Activated naive CD4-positive, alpha-beta T cell treated with Interleukin-2 at 50 U/mL for 16 hours (primary cell): ENCODE measurements at regions not wholly inside any gene's neighbourhood (a gene's known extent, or its start where the extent isn't known, plus 50 kb on each side); places are given as distances from the start of the nearest gene placed in this dataset.
"Not testable (repeated sequence)": the region's sequence is repeated elsewhere in the genome, so short reads cannot be mapped to it uniquely, and the experiment has no call there.

Experiments
- DNase-seq: peaks from one replicate; pipeline ENCODE4 v3.0.0-alpha.2; 2020

GRCh38 chr10:77740396-77740795 is 102.8 kb upstream of the KCNMA1 start:
- not testable (repeated sequence) for DNase-seq

- no peak for DNase-seq
These were observed 101.0 kb upstream of the KCNMA1 start for GRCh38 chr10:77738496-77739158.

- no peak for DNase-seq
These were observed 100.0 kb upstream of the KCNMA1 start for GRCh38 chr10:77737608-77738007.

- not testable (repeated sequence) for DNase-seq
These were observed 97.5 kb upstream of the KCNMA1 start for GRCh38 chr10:77735136-77735535.

- DNase-seq, result no peak
These were observed 94.8 kb upstream of the KCNMA1 start for GRCh38 chr10:77732213-77733003.

GRCh38 chr10:77727481-77727880 is 89.9 kb upstream of the KCNMA1 start:
- DNase-seq, result no peak

- DNase-seq, result no peak
These were observed 89.1 kb upstream of the KCNMA1 start for GRCh38 chr10:77726732-77727131.

- DNase-seq, result no peak
These were observed 88.7 kb upstream of the KCNMA1 start for GRCh38 chr10:77726301-77726700.

- DNase-seq, result no peak
These were observed 87.2 kb upstream of the KCNMA1 start for GRCh38 chr10:77724820-77725219.

- DNase-seq, result no peak
These were observed 85.8 kb upstream of the KCNMA1 start for GRCh38 chr10:77723376-77723775.

GRCh38 chr10:77722956-77723355 is 85.3 kb upstream of the KCNMA1 start:
- DNase-seq, result not testable (repeated sequence)

GRCh38 chr10:77721815-77722214 is 84.2 kb upstream of the KCNMA1 start:
- DNase-seq, result no peak

- no peak for DNase-seq
These were observed 81.3 kb upstream of the KCNMA1 start for GRCh38 chr10:77718957-77719356.

- not testable (repeated sequence) for DNase-seq
These were observed 80.7 kb upstream of the KCNMA1 start for GRCh38 chr10:77718312-77718711.

- no peak for DNase-seq
These were observed 79.7 kb upstream of the KCNMA1 start for GRCh38 chr10:77717336-77717735.

- DNase-seq, result no peak
These were observed 79.1 kb upstream of the KCNMA1 start for GRCh38 chr10:77716458-77717317.

GRCh38 chr10:77715536-77715935 is 77.9 kb upstream of the KCNMA1 start:
- no peak for DNase-seq

GRCh38 chr10:77715088-77715487 is 77.5 kb upstream of the KCNMA1 start:
- DNase-seq, result no peak

- no peak for DNase-seq
These were observed 76.1 kb upstream of the KCNMA1 start for GRCh38 chr10:77713521-77714280.

- no peak for DNase-seq
These were observed 74.6 kb upstream of the KCNMA1 start for GRCh38 chr10:77712207-77712606.

- DNase-seq, result no peak
These were observed 74.1 kb upstream of the KCNMA1 start for GRCh38 chr10:77711683-77712049.

GRCh38 chr10:77710759-77711682 is 73.4 kb upstream of the KCNMA1 start:
- DNase-seq, result peak; percentile 74
